DMS153 treated with DMSO at 0.1 percent for 48 hours (cell line): ENCODE measurements at regions not wholly inside any gene's neighbourhood (a gene's known extent, or its start where the extent isn't known, plus 50 kb on each side); places are given as distances from the start of the nearest gene placed in this dataset.

ENCODE experiments used
- DNase-seq: peaks from one replicate; lab custom pipeline; 2025; ENCODE audit not compliant: unreplicated experiment; lab: John Stamatoyannopoulos, UW

- no peak for DNase-seq
Observed at GRCh38 chr4:111693758-111694157, 451.5 kb upstream of the FAM241A start.

- no peak for DNase-seq
Observed at GRCh38 chr4:111695677-111696076, 449.6 kb upstream of the FAM241A start.

GRCh38 chr4:111696505-111696904 lies 448.7 kb upstream of the FAM241A start:
- no peak for DNase-seq

GRCh38 chr4:111697176-111697942 lies 447.9 kb upstream of the FAM241A start:
- no peak for DNase-seq

- DNase-seq = no peak
Observed at GRCh38 chr4:111698361-111698760, 446.9 kb upstream of the FAM241A start.

- no peak for DNase-seq
Observed at GRCh38 chr4:111699165-111699564, 446.1 kb upstream of the FAM241A start.

- DNase-seq = no peak
Observed at GRCh38 chr4:111701102-111701501, 444.2 kb upstream of the FAM241A start.

- no peak for DNase-seq
Observed at GRCh38 chr4:111707491-111707890, 437.8 kb upstream of the FAM241A start.

- no peak for DNase-seq
Observed at GRCh38 chr4:111712093-111712677, 433.1 kb upstream of the FAM241A start.

- no peak for DNase-seq
Observed at GRCh38 chr4:111713276-111713675, 432.0 kb upstream of the FAM241A start.

GRCh38 chr4:111717921-111718320 lies 427.3 kb upstream of the FAM241A start:
- DNase-seq = no peak

GRCh38 chr4:111718763-111719559 lies 426.3 kb upstream of the FAM241A start:
- no peak for DNase-seq

GRCh38 chr4:111720866-111721265 lies 424.4 kb upstream of the FAM241A start:
- DNase-seq = no peak

- no peak for DNase-seq
Observed at GRCh38 chr4:111722213-111722720, 423.0 kb upstream of the FAM241A start.

GRCh38 chr4:111736516-111736915 lies 408.7 kb upstream of the FAM241A start:
- DNase-seq = no peak

GRCh38 chr4:111744847-111745246 lies 400.4 kb upstream of the FAM241A start:
- no peak for DNase-seq

GRCh38 chr4:111748157-111748556 lies 397.1 kb upstream of the FAM241A start:
- no peak for DNase-seq

GRCh38 chr4:111754003-111754402 lies 391.3 kb upstream of the FAM241A start:
- no peak for DNase-seq

- no peak for DNase-seq
Observed at GRCh38 chr4:111755571-111755970, 389.7 kb upstream of the FAM241A start.

GRCh38 chr4:111761531-111761930 lies 383.7 kb upstream of the FAM241A start:
- DNase-seq = no peak

GRCh38 chr4:111770514-111770913 lies 374.7 kb upstream of the FAM241A start:
- DNase-seq = no peak

GRCh38 chr4:111773858-111774257 lies 371.4 kb upstream of the FAM241A start:
- no peak for DNase-seq
